ENCODE measurements at regions not wholly inside any gene's neighbourhood (a gene's known extent, or its start where the extent isn't known, plus 50 kb on each side); places are given as distances from the start of the nearest gene placed in this dataset.

- TF ChIP-seq ZFX (IDR thresholded peaks at IDR 0.05; ENCODE audit: borderline replicate concordance) (no peak), CTCF (IDR thresholded peaks at IDR 0.05) (no peak)
Observed at GRCh38 chr5:159610966-159611579, 280.8 kb upstream of the IL12B start.

GRCh38 chr5:159616952-159617351, 286.7 kb upstream of the IL12B start:
- no peak overlapping the region for H3K27ac ChIP-seq
- TF ChIP-seq ZFX (IDR thresholded peaks at IDR 0.05; ENCODE audit: borderline replicate concordance), result no peak
- TF ChIP-seq CTCF (IDR thresholded peaks at IDR 0.05), result no peak

More at GRCh38 chr5:159610966-159611579, 280.8 kb upstream of the IL12B start:
- no peak overlapping the region for H3K27ac ChIP-seq

- no peak for TF ChIP-seq CTCF (IDR thresholded peaks at IDR 0.05)
- TF ChIP-seq ZFX (IDR thresholded peaks at IDR 0.05; ENCODE audit: borderline replicate concordance), result no peak
- no peak overlapping the region for H3K27ac ChIP-seq
Observed at GRCh38 chr5:159619826-159620225, 289.5 kb upstream of the IL12B start.

- no peak for TF ChIP-seq ZFX (IDR thresholded peaks at IDR 0.05; ENCODE audit: borderline replicate concordance)
- TF ChIP-seq CTCF (IDR thresholded peaks at IDR 0.05), result no peak
- H3K27ac ChIP-seq, result no peak overlapping the region
Observed at GRCh38 chr5:159620853-159621540, 290.7 kb upstream of the IL12B start.

GRCh38 chr5:159628703-159629102, 287.6 kb upstream of the ADRA1B start:
- TF ChIP-seq ZFX (IDR thresholded peaks at IDR 0.05; ENCODE audit: borderline replicate concordance), result no peak
- TF ChIP-seq CTCF (IDR thresholded peaks at IDR 0.05), result no peak
- no peak overlapping the region for H3K27ac ChIP-seq

GRCh38 chr5:159629158-159629557, 287.1 kb upstream of the ADRA1B start:
- no peak overlapping the region for H3K27ac ChIP-seq
- TF ChIP-seq ZFX (IDR thresholded peaks at IDR 0.05; ENCODE audit: borderline replicate concordance), result no peak

- H3K27ac ChIP-seq, result no peak overlapping the region
- TF ChIP-seq CTCF (IDR thresholded peaks at IDR 0.05) (no peak), ZFX (IDR thresholded peaks at IDR 0.05; ENCODE audit: borderline replicate concordance) (no peak)
Observed at GRCh38 chr5:159630545-159630944, 285.7 kb upstream of the ADRA1B start.
